ENCODE measurements at regions not wholly inside any gene's neighbourhood (a gene's known extent, or its start where the extent isn't known, plus 50 kb on each side); places are given as distances from the start of the nearest gene placed in this dataset.
"Not testable (repeated sequence)": the region's sequence is repeated elsewhere in the genome, so short reads cannot be mapped to it uniquely, and the experiment has no call there.

GRCh38 chr6:84635081-84635761 lies 129.2 kb downstream of the TBX18 start:
- DNase-seq = peak; percentile 69

GRCh38 chr6:84633771-84634170 lies 130.6 kb downstream of the TBX18 start:
- DNase-seq = peak; percentile 60

- DNase-seq = not testable (repeated sequence)
Measured at GRCh38 chr6:84626527-84626926, 137.9 kb downstream of the TBX18 start.

GRCh38 chr6:84625506-84625905 lies 138.9 kb downstream of the TBX18 start:
- DNase-seq = no peak

- peak; percentile 93 for DNase-seq
Measured at GRCh38 chr6:84623956-84624680, 140.3 kb downstream of the TBX18 start.

GRCh38 chr6:84618836-84619235 lies 145.6 kb downstream of the TBX18 start:
- peak; percentile 76 for DNase-seq

- peak; percentile 94 for DNase-seq
Measured at GRCh38 chr6:84618046-84618752, 146.2 kb downstream of the TBX18 start.

GRCh38 chr6:84615987-84616386 lies 148.4 kb downstream of the TBX18 start:
- DNase-seq = no peak

- DNase-seq = peak; percentile 14
Measured at GRCh38 chr6:84615113-84615850, 149.1 kb downstream of the TBX18 start.

GRCh38 chr6:84606860-84607259 lies 157.5 kb downstream of the TBX18 start:
- DNase-seq = peak; percentile 58

- DNase-seq = no peak
Measured at GRCh38 chr6:84605298-84605697, 159.1 kb downstream of the TBX18 start.

GRCh38 chr6:84601366-84601765 lies 163.0 kb downstream of the TBX18 start:
- DNase-seq = no peak

GRCh38 chr6:84599991-84600390 lies 164.4 kb downstream of the TBX18 start:
- DNase-seq = no peak

GRCh38 chr6:84597238-84597875 lies 167.0 kb downstream of the TBX18 start:
- no peak for DNase-seq

GRCh38 chr6:84596488-84596887 lies 167.9 kb downstream of the TBX18 start:
- no peak for DNase-seq

- no peak for DNase-seq
Measured at GRCh38 chr6:84588697-84589080, 175.7 kb downstream of the TBX18 start.

- DNase-seq = not testable (repeated sequence)
Measured at GRCh38 chr6:84587994-84588696, 176.3 kb downstream of the TBX18 start.

GRCh38 chr6:84587202-84587940 lies 177.0 kb downstream of the TBX18 start:
- DNase-seq = not testable (repeated sequence)

- DNase-seq = peak; percentile 21
Measured at GRCh38 chr6:84583784-84584183, 180.6 kb downstream of the TBX18 start.

GRCh38 chr6:84582997-84583396 lies 181.4 kb downstream of the TBX18 start:
- DNase-seq = peak; percentile 54

Measured in fibroblast of skin of right quadriceps (primary cell).